H1 (cell line): ENCODE measurements at regions not wholly inside any gene's neighbourhood (a gene's known extent, or its start where the extent isn't known, plus 50 kb on each side); places are given as distances from the start of the nearest gene placed in this dataset.

ENCODE experiments used
- CTCF ChIA-PET: fragments of 300-600 bp; sonication (Branson Sonifier 250); formaldehyde crosslinking; loops from one replicate; lab custom pipeline; 2021; ENCODE audit not compliant: partially characterized antibody; lab: Charles Lee
- POLR2A ChIA-PET: fragments of 300-600 bp; sonication (Branson Sonifier 250); formaldehyde crosslinking; loops from one replicate; lab custom pipeline; 2021; ENCODE audit warnings: inconsistent platforms; ENCODE audit not compliant: partially characterized antibody; lab: Charles Lee
- DNase-seq, 2 experiments: peaks; one replicate each; pipeline versions ENCODE4 v3.0.0 to v3.0.0-alpha.2; 2010 to 2022; ENCODE audit warnings: low spot score in 2 of 2, low read depth in 1 of 2, mixed read lengths in 1 of 2
- FAIRE-seq: peaks from 2 replicates; lab custom pipeline; 2011; peaks lifted over from hg19 to GRCh38; lab: Jason Lieb, UNC
- H2AFZ ChIP-seq: 2 replicates; pipeline ENCODE4 v1.8.1; 2012; ENCODE audit warnings: low read length, inconsistent platforms
- H2AK5ac ChIP-seq: 2 replicates; pipeline ENCODE4 v1.6.1; 2013; ENCODE audit warnings: low read depth, low read length
- H2BK120ac ChIP-seq: replicated peaks from 2 replicates; pipeline ENCODE3; 2013; ENCODE audit warnings: low read depth, low read length, inconsistent platforms
- H2BK12ac ChIP-seq: 2 replicates; pipeline ENCODE4 v1.6.1; 2013; ENCODE audit warnings: low read depth, low read length
- H2BK15ac ChIP-seq: 2 replicates; pipeline ENCODE4 v1.6.1; 2013; ENCODE audit warnings: low read length
- H2BK20ac ChIP-seq: 2 replicates; pipeline ENCODE4 v1.6.1; 2013; ENCODE audit warnings: low read length
- H2BK5ac ChIP-seq: 2 replicates; pipeline ENCODE4 v1.6.1; 2013; ENCODE audit warnings: low read depth, low read length
- H3K14ac ChIP-seq: 2 replicates; pipeline ENCODE4 v1.6.1; 2013; ENCODE audit warnings: inconsistent platforms; ENCODE audit not compliant: insufficient read length
- H3K18ac ChIP-seq: 2 replicates; pipeline ENCODE4 v1.6.1; 2013; ENCODE audit warnings: low read length; ENCODE audit errors: extremely low read depth
- H3K23ac ChIP-seq: 2 replicates; pipeline ENCODE4 v1.6.1; 2013; ENCODE audit warnings: inconsistent platforms; ENCODE audit not compliant: insufficient read length
- H3K23me2 ChIP-seq: 2 replicates; pipeline ENCODE4 v1.6.1; 2013; ENCODE audit warnings: low read depth, low read length
- H3K27ac ChIP-seq: 2 replicates; pipeline ENCODE4 v1.6.1; 2011; ENCODE audit warnings: low read depth, low read length, inconsistent platforms
- H3K27me3 ChIP-seq, 4 experiments: replicated peaks in 1 of 4; 1 replicate in 1 of 4; 2 replicates in 3 of 4; pipeline versions ENCODE4 v1.6.1 to v1.8.1; 2011 to 2013; ENCODE audit warnings: low read length in 3 of 4, mild to moderate bottlenecking in 3 of 4, inconsistent platforms in 2 of 4, mixed read lengths in 2 of 4, moderate library complexity in 1 of 4; ENCODE audit not compliant: control insufficient read depth in 3 of 4, insufficient read depth in 3 of 4; ENCODE audit errors: extremely low read depth in 1 of 4
- H3K36me3 ChIP-seq, 4 experiments: 2 replicates each; pipeline versions ENCODE4 v1.6.1 to v1.8.1; 2011 to 2013; ENCODE audit warnings: mild to moderate bottlenecking in 4 of 4, low read length in 3 of 4, moderate library complexity in 2 of 4, control low read depth in 1 of 4, inconsistent platforms in 1 of 4; ENCODE audit not compliant: insufficient read depth in 4 of 4, control insufficient read depth in 2 of 4
- H3K4ac ChIP-seq: replicated peaks from 2 replicates; pipeline ENCODE3; 2013; ENCODE audit warnings: low read length, low read depth, mixed read lengths, inconsistent platforms; ENCODE audit not compliant: insufficient read length
- H3K4me1 ChIP-seq, 4 experiments: replicated peaks in 1 of 4; 1 replicate in 1 of 4; 2 replicates in 3 of 4; pipeline versions ENCODE4 v1.6.1 to v1.8.1; 2011 to 2013; ENCODE audit warnings: low read length in 3 of 4, inconsistent platforms in 2 of 4, mixed read lengths in 1 of 4; ENCODE audit not compliant: insufficient read depth in 4 of 4, control insufficient read depth in 3 of 4
- H3K4me2 ChIP-seq, 2 experiments: 2 replicates each; pipeline versions ENCODE4 v1.6.1 to v1.8.1; 2011 to 2013; ENCODE audit warnings: low read depth in 2 of 2, low read length in 2 of 2, control low read depth in 1 of 2, inconsistent platforms in 1 of 2, mild to moderate bottlenecking in 1 of 2; ENCODE audit not compliant: insufficient read depth in 1 of 2
- H3K4me3 ChIP-seq, 4 experiments: fragments of 200-600, 300-600 bp in 1 of 4; sonication (generic), shearing (Covaris generic), sonication (Bioruptor Twin) in 1 of 4; 2 replicates each; pipeline versions ENCODE4 v1.5.1 to v1.8.1; 2011 to 2016; ENCODE audit warnings: low read length in 4 of 4, low read depth in 3 of 4, control low read depth in 2 of 4, inconsistent platforms in 2 of 4, mild to moderate bottlenecking in 2 of 4, mixed read lengths in 1 of 4, moderate library complexity in 1 of 4; ENCODE audit not compliant: insufficient read depth in 2 of 4; ENCODE audit errors: extremely low read depth in 1 of 4
- H3K56ac ChIP-seq: replicated peaks from 2 replicates; pipeline ENCODE3; 2013; ENCODE audit warnings: low read depth, mild to moderate bottlenecking, mixed read lengths, low read length, inconsistent platforms; ENCODE audit not compliant: insufficient read length
- H3K79me1 ChIP-seq: 2 replicates; pipeline ENCODE4 v1.6.1; 2013; ENCODE audit warnings: low read depth, low read length, control low read depth
- H3K79me2 ChIP-seq, 2 experiments: 2 replicates each; pipeline versions ENCODE4 v1.6.1 to v1.8.1; 2012 to 2013; ENCODE audit warnings: low read length in 2 of 2, mild to moderate bottlenecking in 2 of 2, inconsistent platforms in 1 of 2; ENCODE audit not compliant: insufficient read depth in 2 of 2, control insufficient read depth in 1 of 2
- H3K9ac ChIP-seq, 4 experiments: replicated peaks in 1 of 4; 1 replicate in 1 of 4; 2 replicates in 3 of 4; pipeline versions ENCODE4 v1.6.1 to v1.8.1; 2011 to 2013; ENCODE audit warnings: low read depth in 3 of 4, low read length in 3 of 4, control low read depth in 2 of 4, mild to moderate bottlenecking in 2 of 4, moderate library complexity in 2 of 4, inconsistent platforms in 1 of 4; ENCODE audit errors: extremely low read depth in 1 of 4
- H3K9me3 ChIP-seq, 2 experiments: 2 replicates each; pipeline versions ENCODE4 v1.6.1 to v1.8.1; 2012 to 2013; ENCODE audit warnings: mild to moderate bottlenecking in 2 of 2, moderate library complexity in 2 of 2, control low read depth in 1 of 2, inconsistent platforms in 1 of 2, low read depth in 1 of 2, low read length in 1 of 2, mixed read lengths in 1 of 2; ENCODE audit not compliant: insufficient read depth in 2 of 2
- H4K20me1 ChIP-seq, 2 experiments: replicated peaks in 1 of 2; 2 replicates each; pipeline versions ENCODE3 to v1.8.1; 2011 to 2013; ENCODE audit warnings: inconsistent platforms in 2 of 2, low read length in 2 of 2, mild to moderate bottlenecking in 1 of 2; ENCODE audit not compliant: insufficient read depth in 2 of 2, control insufficient read depth in 1 of 2
- H4K5ac ChIP-seq: 2 replicates; pipeline ENCODE4 v1.6.1; 2013; ENCODE audit warnings: low read length, low read depth, mixed read lengths, inconsistent platforms; ENCODE audit not compliant: insufficient read length
- H4K8ac ChIP-seq: 2 replicates; pipeline ENCODE4 v1.8.0; 2013; ENCODE audit warnings: mild to moderate bottlenecking, moderate library complexity, low read length, inconsistent platforms; ENCODE audit not compliant: insufficient read depth; ENCODE audit errors: extremely low read depth
- H4K91ac ChIP-seq: replicated peaks from 2 replicates; pipeline ENCODE3; 2013; ENCODE audit warnings: low read length, mixed read lengths, inconsistent platforms; ENCODE audit not compliant: insufficient read length
- ATF3 ChIP-seq: IDR thresholded peaks from 2 replicates; pipeline ENCODE4 v1.6.1; 2011; ENCODE audit warnings: low read depth, mild to moderate bottlenecking, low read length; ENCODE audit not compliant: insufficient read depth
- BACH1 ChIP-seq: IDR thresholded peaks from 2 replicates; pipeline ENCODE4 v1.6.1; 2012; ENCODE audit warnings: low read length, improper control_type of control experiment
- BRCA1 ChIP-seq: IDR thresholded peaks from 2 replicates; pipeline ENCODE4 v1.6.1; 2012; ENCODE audit warnings: low read depth, low read length, improper control_type of control experiment
- CREB1 ChIP-seq: IDR thresholded peaks from 2 replicates; pipeline ENCODE4 v1.6.1; 2012; ENCODE audit warnings: inconsistent platforms
- HDAC2 ChIP-seq, 2 experiments: fragments of 300-600 bp in 1 of 2; sonication (generic) in 1 of 2; IDR thresholded peaks; 2 replicates each; pipeline ENCODE4 v1.6.1; 2011 to 2012; ENCODE audit warnings: low read depth in 2 of 2, low read length in 2 of 2, mild to moderate bottlenecking in 2 of 2, moderate library complexity in 2 of 2, borderline replicate concordance in 1 of 2, inconsistent platforms in 1 of 2
- NANOG ChIP-seq: IDR thresholded peaks from 2 replicates; pipeline ENCODE4 v1.6.1; 2011; ENCODE audit warnings: low read length, low read depth, mild to moderate bottlenecking, inconsistent platforms; ENCODE audit not compliant: insufficient read depth, poor library complexity, severe bottlenecking
- NRF1 ChIP-seq: IDR thresholded peaks from 2 replicates; pipeline ENCODE4 v1.6.1; 2011; ENCODE audit warnings: mild to moderate bottlenecking, low read depth, low read length, improper control_type of control experiment
- POLR2AphosphoS5 ChIP-seq: IDR thresholded peaks from 2 replicates; pipeline ENCODE4 v1.6.1; 2011; ENCODE audit warnings: low read depth, low read length
- POU5F1 ChIP-seq: IDR thresholded peaks from 2 replicates; pipeline ENCODE4 v1.6.1; 2011; ENCODE audit warnings: low read depth, mild to moderate bottlenecking, low read length, moderate library complexity
- RXRA ChIP-seq: IDR thresholded peaks from 2 replicates; pipeline ENCODE4 v1.6.1; 2011; ENCODE audit warnings: low read depth, mild to moderate bottlenecking, low read length, moderate library complexity; ENCODE audit not compliant: insufficient read depth
- SIRT6 ChIP-seq: IDR thresholded peaks from one replicate; pipeline ENCODE4 v1.7.1; 2012; ENCODE audit warnings: low read length, inconsistent platforms
- SIX5 ChIP-seq: IDR thresholded peaks from 2 replicates; pipeline ENCODE4 v1.6.1; 2011; ENCODE audit warnings: mild to moderate bottlenecking, low read depth, low read length
- SRF ChIP-seq: IDR thresholded peaks from 2 replicates; pipeline ENCODE4 v1.6.1; 2011; ENCODE audit warnings: mild to moderate bottlenecking, low read depth, low read length, moderate library complexity
- TAF7 ChIP-seq: optimal IDR thresholded peaks from 2 replicates; pipeline ENCODE3; 2011; ENCODE audit warnings: low read depth, mild to moderate bottlenecking, inconsistent platforms, low read length, moderate library complexity, borderline replicate concordance
- TCF12 ChIP-seq: IDR thresholded peaks from 2 replicates; pipeline ENCODE4 v1.6.1; 2011; ENCODE audit warnings: low read depth, mild to moderate bottlenecking, low read length
- WGBS, 2 experiments: shearing (Covaris generic) in 1 of 2; methylation state at CpG; one replicate each; pipeline versions ENCODE4 v1.1.6 to v1.1.7; 2013 to 2015; ENCODE audit warnings: low lambda C conversion rate in 2 of 2, mixed read lengths in 2 of 2, inconsistent platforms in 1 of 2, low coverage in 1 of 2, missing lambda C conversion rate in 1 of 2; ENCODE audit not compliant: insufficient replicate concordance in 2 of 2, insufficient coverage in 1 of 2, insufficient read length in 1 of 2; ENCODE audit errors: extremely low coverage in 1 of 2, missing lambda C conversion rate in 1 of 2; 5-methylcytosine and 5-hydroxymethylcytosine counted together

GRCh38 chr12:92621312-92621711, 81.5 kb upstream of the PLEKHG7 start:
- Histone ChIP-seq H3K23ac (no peak overlapping the region), H3K4me3 (no peak overlapping the region), H3K79me1 (no peaks in the 10 kb centered on the region), H2BK12ac (no peak overlapping the region), H4K20me1 (no peaks in the 10 kb centered on the region), H3K27ac (no peak overlapping the region), H3K36me3 (no peaks in the 10 kb centered on the region), H2BK20ac (no peak overlapping the region), H2AFZ (no peak overlapping the region), H2BK120ac (no peak overlapping the region), H2BK5ac (no peak overlapping the region), H3K18ac (no peak overlapping the region), H3K4me1 (no peaks in the 10 kb centered on the region), H3K79me2 (no peaks in the 10 kb centered on the region), H3K4me2 (no peak overlapping the region), H3K27me3 (no peaks in the 10 kb centered on the region), H2BK15ac (no peak overlapping the region), H3K4ac (no peak overlapping the region), H3K56ac (no peak overlapping the region), H3K14ac (no peak overlapping the region), H3K23me2 (no peaks in the 10 kb centered on the region), H3K9ac (no peak overlapping the region), H4K91ac (no peak overlapping the region), H3K9me3 (no peaks in the 10 kb centered on the region), H2AK5ac (no peak overlapping the region), H4K8ac (no peak overlapping the region), H4K5ac (no peak overlapping the region)
- no peak for TF ChIP-seq TAF7
- TF ChIP-seq RXRA = no peak
- TF ChIP-seq CREB1 = no peak
- TF ChIP-seq ATF3 = no peak
- no peak for TF ChIP-seq TCF12
- no peak for TF ChIP-seq NRF1
- TF ChIP-seq BACH1 = no peak
- no peak for TF ChIP-seq POLR2AphosphoS5
- no peak for TF ChIP-seq SIRT6
- TF ChIP-seq NANOG = no peak
- TF ChIP-seq SRF = no peak
- TF ChIP-seq BRCA1 = no peak
- no peak for TF ChIP-seq HDAC2 (IDR thresholded peaks at IDR 0.05; ENCODE audit: borderline replicate concordance in 1 of 2, low read depth in 2 of 2, low read length in 2 of 2)
- TF ChIP-seq POU5F1 = no peak
- TF ChIP-seq SIX5 = no peak
- 91% methylated on average over 4 of the region's 4 CpGs; no CpG with 5 or more reads in 1 of the 2 experiments for WGBS, 2 experiments
- ChIA-PET CTCF (no interaction called here), POLR2A (no interaction called here)
- no peak for DNase-seq
- FAIRE-seq = no peak
